ENCODE measurements at regions not wholly inside any gene's neighbourhood (a gene's known extent, or its start where the extent isn't known, plus 50 kb on each side); places are given as distances from the start of the nearest gene placed in this dataset.

DNA sequence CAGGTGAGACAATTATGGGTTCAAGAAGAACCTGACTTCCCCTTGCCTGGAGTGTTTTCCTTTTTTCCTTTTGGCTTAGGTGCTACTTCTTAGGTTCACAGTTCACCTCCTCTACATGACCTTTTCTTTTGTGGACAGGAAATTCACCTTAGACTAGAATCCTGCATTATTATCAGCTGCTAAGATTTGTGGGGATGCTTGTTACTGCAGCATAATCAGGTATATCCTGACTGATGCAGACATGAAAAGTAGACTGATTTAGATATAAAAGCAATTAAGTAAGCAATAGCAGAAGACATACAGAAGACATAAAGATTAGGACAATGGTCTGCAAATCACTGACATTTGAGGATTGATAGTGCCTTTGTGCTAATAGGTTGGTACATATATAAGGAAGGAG is 168.3 kb downstream of the SALL1 start:
- no peak for TF ChIP-seq POLR2AphosphoS5 (IDR thresholded peaks at IDR 0.05; ENCODE audit: low read depth, low read length)
- TF ChIP-seq POLR2A (IDR thresholded peaks at IDR 0.05; ENCODE audit: low read depth, low read length), result no peak
